Glomerular endothelial cell (primary cell): ENCODE measurements at regions not wholly inside any gene's neighbourhood (a gene's known extent, or its start where the extent isn't known, plus 50 kb on each side); places are given as distances from the start of the nearest gene placed in this dataset.
"Not testable (repeated sequence)": the region's sequence is repeated elsewhere in the genome, so short reads cannot be mapped to it uniquely, and the experiment has no call there.

Experiments used
- DNase-seq: peaks from one replicate; pipeline ENCODE4 v3.0.0-alpha.2; 2011; ENCODE audit warnings: low read depth, low spot score; ENCODE audit errors: extremely low read depth

GRCh38 chr7:113402482-113402881, 284.1 kb upstream of the SMIM30 start:
- DNase-seq, result no peak

GRCh38 chr7:113402005-113402404, 283.7 kb upstream of the SMIM30 start:
- no peak for DNase-seq

- no peak for DNase-seq
Measured at GRCh38 chr7:113394856-113395255, 276.5 kb upstream of the SMIM30 start.

GRCh38 chr7:113392841-113393540, 274.6 kb upstream of the SMIM30 start:
- no peak for DNase-seq

- DNase-seq, result no peak
Measured at GRCh38 chr7:113392421-113392820, 274.1 kb upstream of the SMIM30 start.

- DNase-seq, result no peak
Measured at GRCh38 chr7:113389112-113389646, 270.8 kb upstream of the SMIM30 start.

- no peak for DNase-seq
Measured at GRCh38 chr7:113383638-113384037, 265.3 kb upstream of the SMIM30 start.

GRCh38 chr7:113379746-113380145, 261.4 kb upstream of the SMIM30 start:
- DNase-seq, result no peak

- DNase-seq, result no peak
Measured at GRCh38 chr7:113374955-113375354, 256.6 kb upstream of the SMIM30 start.

GRCh38 chr7:113373863-113374262, 255.5 kb upstream of the SMIM30 start:
- DNase-seq, result no peak

GRCh38 chr7:113371416-113372043, 253.2 kb upstream of the SMIM30 start:
- DNase-seq, result no peak

GRCh38 chr7:113370910-113371309, 252.6 kb upstream of the SMIM30 start:
- no peak for DNase-seq

- no peak for DNase-seq
Measured at GRCh38 chr7:113368256-113368655, 249.9 kb upstream of the SMIM30 start.

GRCh38 chr7:113367041-113367586, 248.8 kb upstream of the SMIM30 start:
- DNase-seq, result no peak

- DNase-seq, result no peak
Measured at GRCh38 chr7:113366122-113366521, 247.8 kb upstream of the SMIM30 start.

- DNase-seq, result no peak
Measured at GRCh38 chr7:113349339-113349738, 231.0 kb upstream of the SMIM30 start.

GRCh38 chr7:113339661-113340060, 221.3 kb upstream of the SMIM30 start:
- no peak for DNase-seq

- no peak for DNase-seq
Measured at GRCh38 chr7:113338071-113338696, 219.8 kb upstream of the SMIM30 start.

GRCh38 chr7:113336838-113337237, 218.5 kb upstream of the SMIM30 start:
- DNase-seq, result not testable (repeated sequence)

GRCh38 chr7:113331155-113331898, 213.0 kb upstream of the SMIM30 start:
- DNase-seq, result no peak

GRCh38 chr7:113321201-113321600, 202.8 kb upstream of the SMIM30 start:
- no peak for DNase-seq
